ENCODE measurements at regions not wholly inside any gene's neighbourhood (a gene's known extent, or its start where the extent isn't known, plus 50 kb on each side); places are given as distances from the start of the nearest gene placed in this dataset.

GRCh38 chr4:180418819-180419531 lies 1824.2 kb upstream of the TENM3 start:
- TF ChIP-seq POLR2AphosphoS5 (IDR thresholded peaks at IDR 0.05; ENCODE audit: low read depth) (no peak), CTCF (IDR thresholded peaks at IDR 0.05; ENCODE audit: insufficient read depth, low read length) (no peak), GABPA (IDR thresholded peaks at IDR 0.05; ENCODE audit: low read depth) (no peak), SPI1 (IDR thresholded peaks at IDR 0.05; ENCODE audit: borderline replicate concordance, low read depth) (no peak), REST (IDR thresholded peaks at IDR 0.05; ENCODE audit: insufficient replicate concordance, low read depth) (no peak)
- Histone ChIP-seq H3K27me3 (ENCODE audit: insufficient read depth, poor library complexity, severe bottlenecking) (no peaks in the 10 kb centered on the region), H3K4me3 (replicated peaks; ENCODE audit: insufficient read depth, low read length) (no peak overlapping the region), H3K27ac (replicated peaks) (no peak overlapping the region)
- no peak for DNase-seq (ENCODE audit: low read depth in 1 of 2, low spot score in 1 of 2)

GRCh38 chr4:180422989-180423711 lies 1820.1 kb upstream of the TENM3 start:
- TF ChIP-seq REST (IDR thresholded peaks at IDR 0.05; ENCODE audit: insufficient replicate concordance, low read depth) (no peak), POLR2AphosphoS5 (IDR thresholded peaks at IDR 0.05; ENCODE audit: low read depth) (no peak), CTCF (IDR thresholded peaks at IDR 0.05; ENCODE audit: insufficient read depth, low read length) (no peak), SPI1 (IDR thresholded peaks at IDR 0.05; ENCODE audit: borderline replicate concordance, low read depth) (no peak), GABPA (IDR thresholded peaks at IDR 0.05; ENCODE audit: low read depth) (no peak)

GRCh38 chr4:180423712-180424057 lies 1819.5 kb upstream of the TENM3 start:
- no peak for DNase-seq (ENCODE audit: low read depth in 1 of 2, low spot score in 1 of 2)
- no peak overlapping the region for H3K4me3 ChIP-seq (replicated peaks; ENCODE audit: insufficient read depth, low read length)
- no peak for TF ChIP-seq REST (IDR thresholded peaks at IDR 0.05; ENCODE audit: insufficient replicate concordance, low read depth)
- TF ChIP-seq GABPA (IDR thresholded peaks at IDR 0.05; ENCODE audit: low read depth) = no peak
- no peak for TF ChIP-seq POLR2AphosphoS5 (IDR thresholded peaks at IDR 0.05; ENCODE audit: low read depth)
- TF ChIP-seq SPI1 (IDR thresholded peaks at IDR 0.05; ENCODE audit: borderline replicate concordance, low read depth) = no peak
- TF ChIP-seq CTCF (IDR thresholded peaks at IDR 0.05; ENCODE audit: insufficient read depth, low read length) = no peak
- no peak overlapping the region for H3K27ac ChIP-seq (replicated peaks)
- H3K27me3 ChIP-seq (ENCODE audit: insufficient read depth, poor library complexity, severe bottlenecking) = no peaks in the 10 kb centered on the region

More at GRCh38 chr4:180422989-180423711, 1820.1 kb upstream of the TENM3 start:
- no peak overlapping the region for H3K4me3 ChIP-seq (replicated peaks; ENCODE audit: insufficient read depth, low read length)
- no peak overlapping the region for H3K27ac ChIP-seq (replicated peaks)
- no peaks in the 10 kb centered on the region for H3K27me3 ChIP-seq (ENCODE audit: insufficient read depth, poor library complexity, severe bottlenecking)
- DNase-seq (ENCODE audit: low read depth in 1 of 2, low spot score in 1 of 2) = no peak

All from HL-60 (cell line).